GM12891 (cell line): ENCODE measurements at regions not wholly inside any gene's neighbourhood (a gene's known extent, or its start where the extent isn't known, plus 50 kb on each side); places are given as distances from the start of the nearest gene placed in this dataset.

Experiments
- PAX5 ChIP-seq: IDR thresholded peaks from 2 replicates; pipeline ENCODE4 v1.6.1; 2011; ENCODE audit warnings: low read length, moderate library complexity, mild to moderate bottlenecking; ENCODE audit not compliant: insufficient read depth, severe bottlenecking
- POLR2A ChIP-seq: IDR thresholded peaks from 2 replicates; pipeline ENCODE4 v1.6.1; 2011; ENCODE audit warnings: low read depth, low read length, control low read depth
- POLR2AphosphoS5 ChIP-seq: IDR thresholded peaks from 2 replicates; pipeline ENCODE4 v1.6.1; 2011; ENCODE audit warnings: low read depth, low read length, control low read depth
- POU2F2 ChIP-seq: IDR thresholded peaks from 2 replicates; pipeline ENCODE4 v1.6.1; 2011; ENCODE audit warnings: low read depth, mild to moderate bottlenecking, control low read depth, low read length, moderate library complexity
- SPI1 ChIP-seq: IDR thresholded peaks from 2 replicates; pipeline ENCODE4 v1.6.1; 2011; ENCODE audit warnings: low read depth, low read length, control low read depth
- TAF1 ChIP-seq: IDR thresholded peaks from 2 replicates; pipeline ENCODE4 v1.6.1; 2011; ENCODE audit warnings: low read depth, low read length, control low read depth

- TF ChIP-seq SPI1 (no peak), POLR2A (no peak), TAF1 (no peak), POLR2AphosphoS5 (no peak), PAX5 (no peak), POU2F2 (no peak)
These were observed 401.0 kb upstream of the EEF2KMT start for GRCh38 chr16:5498562-5498961.
